GM12878 (cell line): ENCODE measurements at regions not wholly inside any gene's neighbourhood (a gene's known extent, or its start where the extent isn't known, plus 50 kb on each side); places are given as distances from the start of the nearest gene placed in this dataset.
A peak's percentile ranks its signal among the peaks of the same experiment; 100 is the strongest.

Experiments
- ATAC-seq: fragments of 200-7000 bp; cut with Tn5 transposase; 3 replicates; pipeline ENCODE4 v1.9.1; 2020; ENCODE audit warnings: mild to moderate bottlenecking, moderate library complexity
- BruUV-seq: library from RNA; stranded (reverse); fragments of 400-500 nt; replicated peaks from 2 replicates; lab custom pipeline; 2021; lab: Mats Ljungman, UMichigan
- CTCF ChIA-PET: fragments of 300-600 bp; sonication (Branson Sonifier 250); formaldehyde crosslinking; extraction: SDS; loops from one replicate; lab custom pipeline; 2021; ENCODE audit warnings: inconsistent platforms; lab: Yijun Ruan, JAX
- POLR2A ChIA-PET: fragments of 350-600 bp; formaldehyde crosslinking; extraction: SDS; loops from one replicate; lab custom pipeline; 2021; ENCODE audit warnings: inconsistent platforms; lab: Charles Lee
- RAD21 ChIA-PET: fragments of 300-600 bp; sonication (Branson Sonifier 250); formaldehyde crosslinking; loops from one replicate; lab custom pipeline; 2023; ENCODE audit warnings: antibody characterized with exemption; ENCODE audit not compliant: unreplicated experiment; lab: Charles Lee
- SMC1A ChIA-PET: fragments of 300-600 bp; sonication (Branson Sonifier 250); formaldehyde crosslinking; loops from one replicate; lab custom pipeline; 2023; ENCODE audit not compliant: unreplicated experiment, uncharacterized antibody; lab: Charles Lee
- DNase-seq: peaks from one replicate; pipeline ENCODE4 v3.0.0-alpha.2; 2011; ENCODE audit warnings: low read depth, low spot score
- FAIRE-seq: peaks from 3 replicates; lab custom pipeline; 2011; peaks lifted over from hg19 to GRCh38; lab: Jason Lieb, UNC
- H2AFZ ChIP-seq: 2 replicates; pipeline ENCODE4 v1.6.0; 2011; ENCODE audit warnings: low read depth, low read length, control low read depth; ENCODE audit not compliant: control insufficient read depth
- H3K27ac ChIP-seq: 2 replicates; pipeline ENCODE4 v1.5.1; 2011; ENCODE audit warnings: control low read depth; ENCODE audit not compliant: control insufficient read depth, insufficient read depth
- H3K27me3 ChIP-seq, 2 experiments: replicated peaks in 1 of 2; 2 replicates each; pipeline versions ENCODE4 v1.6.0 to v1.6.1; 2011; ENCODE audit warnings: low read length in 1 of 2; ENCODE audit not compliant: control insufficient read depth in 2 of 2, insufficient read depth in 2 of 2
- H3K36me3 ChIP-seq, 2 experiments: 2 replicates each; pipeline ENCODE4 v1.5.1; 2011; ENCODE audit warnings: low read length in 1 of 2; ENCODE audit not compliant: control insufficient read depth in 2 of 2, insufficient read depth in 2 of 2
- H3K4me1 ChIP-seq: 2 replicates; pipeline ENCODE4 v1.6.1; 2011; ENCODE audit warnings: mild to moderate bottlenecking, low read length, moderate library complexity, mixed read lengths; ENCODE audit not compliant: control insufficient read depth, insufficient read depth
- H3K4me2 ChIP-seq: 2 replicates; pipeline ENCODE4 v1.6.0; 2011; ENCODE audit warnings: control low read depth; ENCODE audit not compliant: control insufficient read depth, insufficient read depth
- H3K4me3 ChIP-seq: fragments of 200-600 bp; sonication (generic); 2 replicates; pipeline ENCODE4 v1.5.1; 2016
- H3K79me2 ChIP-seq: 2 replicates; pipeline ENCODE4 v1.6.0; 2011; ENCODE audit warnings: low read length; ENCODE audit not compliant: control insufficient read depth, insufficient read depth
- H3K9ac ChIP-seq: 2 replicates; pipeline ENCODE4 v1.8.0; 2011; ENCODE audit warnings: low read length, control low read depth, mixed read lengths; ENCODE audit not compliant: control insufficient read depth, insufficient read depth
- H3K9me3 ChIP-seq: replicated peaks from 3 replicates; pipeline ENCODE4 v1.5.1; 2011; ENCODE audit warnings: mild to moderate bottlenecking, low read length; ENCODE audit not compliant: control insufficient read depth, insufficient read depth
- H4K20me1 ChIP-seq: 2 replicates; pipeline ENCODE4 v1.6.0; 2011; ENCODE audit not compliant: control insufficient read depth, insufficient read depth
- BRCA1 ChIP-seq: IDR thresholded peaks from 2 replicates; pipeline ENCODE4 v1.6.1; 2011; ENCODE audit warnings: low read depth, low read length, improper control_type of control experiment
- CHD2 ChIP-seq: IDR thresholded peaks from 2 replicates; pipeline ENCODE4 v1.6.1; 2011; ENCODE audit warnings: low read depth, low read length, improper control_type of control experiment, borderline replicate concordance
- HCFC1 ChIP-seq: fragments of 150-350 bp; IDR thresholded peaks from 2 replicates; pipeline ENCODE4 v1.6.1; 2014; ENCODE audit warnings: low read length
- KAT2A ChIP-seq: conservative IDR thresholded peaks from 2 replicates; pipeline ENCODE4 v1.6.1; 2011; ENCODE audit warnings: low read depth, low read length; ENCODE audit not compliant: control insufficient read depth
- RCOR1 ChIP-seq: conservative IDR thresholded peaks from 2 replicates; pipeline ENCODE4 v1.6.1; 2012; ENCODE audit warnings: low read depth, low read length, improper control_type of control experiment
- RFX5 ChIP-seq: IDR thresholded peaks from 2 replicates; pipeline ENCODE4 v1.6.1; 2011; ENCODE audit warnings: low read depth, low read length, improper control_type of control experiment
- SMARCA5 ChIP-seq: fragments of 450-650 bp; IDR thresholded peaks from 2 replicates; pipeline ENCODE4 v1.6.1; 2017; ENCODE audit warnings: mild to moderate bottlenecking
- SPI1 ChIP-seq: IDR thresholded peaks from 2 replicates; pipeline ENCODE4 v1.6.1; 2011; ENCODE audit warnings: low read depth, mild to moderate bottlenecking, low read length, moderate library complexity, borderline replicate concordance; ENCODE audit not compliant: insufficient read depth
- TARDBP ChIP-seq: IDR thresholded peaks from 2 replicates; pipeline ENCODE4 v1.6.1; 2016; ENCODE audit warnings: borderline replicate concordance
- USF2 ChIP-seq: IDR thresholded peaks from 2 replicates; pipeline ENCODE4 v1.6.1; 2011; ENCODE audit warnings: low read depth, low read length, improper control_type of control experiment, borderline replicate concordance
- WGBS: methylation state at CpG from one replicate; pipeline ENCODE4 v1.1.6; 2016; ENCODE audit warnings: low lambda C conversion rate; ENCODE audit not compliant: insufficient replicate concordance, insufficient coverage; ENCODE audit errors: missing lambda C conversion rate; 5-methylcytosine and 5-hydroxymethylcytosine counted together
- in situ Hi-C: fragments of 300-500 bp; cut with MboI; formaldehyde crosslinking; loops from 9 replicates; pipeline ENCODE4 v1.14.3; 2018; ENCODE audit warnings: mixed read lengths
- intact Hi-C: fragments of 100-400 bp; cut with micrococcal nuclease; formaldehyde crosslinking; loops from one replicate; pipeline ENCODE4 v1.14.2; 2022; ENCODE audit not compliant: unreplicated experiment
- TF ChIP-seq, protein P1 (sequence below): fragments of 450-650 bp; formaldehyde crosslinking; IDR thresholded peaks from 2 replicates; pipeline ENCODE4 v1.4.0; 2020; ENCODE audit warnings: mild to moderate bottlenecking, moderate library complexity
- TF ChIP-seq, protein P2 (sequence below): IDR thresholded peaks from 2 replicates; pipeline ENCODE4 v1.6.1; 2011; ENCODE audit warnings: borderline replicate concordance, low read depth, mild to moderate bottlenecking, moderate library complexity, low read length; ENCODE audit not compliant: insufficient read depth, poor library complexity, severe bottlenecking

GRCh38 chr5:162752612-162753011 lies 684.8 kb upstream of the CCNG1 start:
- no peak overlapping the region for H3K27ac ChIP-seq
- H3K9me3 ChIP-seq = no peaks in the 10 kb centered on the region
- BruUV-seq = no TSS peak
- DNase-seq (no peak), FAIRE-seq (no peak), ATAC-seq (peak; percentile 55)
- no peaks in the 10 kb centered on the region for H4K20me1 ChIP-seq
- SMC1A ChIA-PET = interaction anchor here (0.9 kb wide), 1 partner anchor 18 kb away, joined by 3 read pairs; no protein-coding TSS in a partner anchor
- H2AFZ ChIP-seq = no peak overlapping the region
- no peaks in the 10 kb centered on the region for H3K79me2 ChIP-seq
- no peaks in the 10 kb centered on the region for H3K27me3 ChIP-seq
- in situ Hi-C loops (no loop called here), intact Hi-C loops (no loop called here)
- H3K4me2 ChIP-seq = no peak overlapping the region
- H3K4me3 ChIP-seq = no peak overlapping the region
- H3K9ac ChIP-seq = no peak overlapping the region
- 0% methylated on average over 3 of the region's 3 CpGs for WGBS
- no peaks in the 10 kb centered on the region for H3K4me1 ChIP-seq
- RAD21 ChIA-PET = no interaction called here
- TF ChIP-seq TARDBP (no peak), RCOR1 (no peak), SPI1 (peak; percentile 68; the same call in 1 of the 2 replicates), USF2 (no peak), RFX5 (no peak)
- H3K36me3 ChIP-seq = no peaks in the 10 kb centered on the region
- POLR2A ChIA-PET = no interaction called here
- CTCF ChIA-PET = interaction anchor here (1.1 kb wide), 1 partner anchor 11 kb away, joined by 3 read pairs; no protein-coding TSS in a partner anchor

- no peak overlapping the region for H3K4me2 ChIP-seq
- POLR2A ChIA-PET = no interaction called here
- no TSS peak for BruUV-seq
- CTCF ChIA-PET = no interaction called here
- intact Hi-C loops = no loop called here
- DNase-seq (no peak), ATAC-seq (no peak), FAIRE-seq (no peak)
- no peaks in the 10 kb centered on the region for H3K79me2 ChIP-seq
- H3K9me3 ChIP-seq = no peaks in the 10 kb centered on the region
- 30% methylated on average over 5 of the region's 5 CpGs for WGBS
- no peaks in the 10 kb centered on the region for H3K36me3 ChIP-seq
- SMC1A ChIA-PET = interaction anchor here (1.0 kb wide), 2 partner anchors 39 to 115 kb away, joined by 3 read pairs; no protein-coding TSS in a partner anchor
- H3K27ac ChIP-seq = no peak overlapping the region
- RAD21 ChIA-PET = no interaction called here
- no peaks in the 10 kb centered on the region for H3K27me3 ChIP-seq
- no peak overlapping the region for H2AFZ ChIP-seq
- H3K4me1 ChIP-seq = no peaks in the 10 kb centered on the region
- in situ Hi-C loops = no loop called here
- H4K20me1 ChIP-seq = no peaks in the 10 kb centered on the region
- H3K9ac ChIP-seq = no peak overlapping the region
- no peak overlapping the region for H3K4me3 ChIP-seq
- TF ChIP-seq HCFC1 = no peak
- TF ChIP-seq, protein P1, sequence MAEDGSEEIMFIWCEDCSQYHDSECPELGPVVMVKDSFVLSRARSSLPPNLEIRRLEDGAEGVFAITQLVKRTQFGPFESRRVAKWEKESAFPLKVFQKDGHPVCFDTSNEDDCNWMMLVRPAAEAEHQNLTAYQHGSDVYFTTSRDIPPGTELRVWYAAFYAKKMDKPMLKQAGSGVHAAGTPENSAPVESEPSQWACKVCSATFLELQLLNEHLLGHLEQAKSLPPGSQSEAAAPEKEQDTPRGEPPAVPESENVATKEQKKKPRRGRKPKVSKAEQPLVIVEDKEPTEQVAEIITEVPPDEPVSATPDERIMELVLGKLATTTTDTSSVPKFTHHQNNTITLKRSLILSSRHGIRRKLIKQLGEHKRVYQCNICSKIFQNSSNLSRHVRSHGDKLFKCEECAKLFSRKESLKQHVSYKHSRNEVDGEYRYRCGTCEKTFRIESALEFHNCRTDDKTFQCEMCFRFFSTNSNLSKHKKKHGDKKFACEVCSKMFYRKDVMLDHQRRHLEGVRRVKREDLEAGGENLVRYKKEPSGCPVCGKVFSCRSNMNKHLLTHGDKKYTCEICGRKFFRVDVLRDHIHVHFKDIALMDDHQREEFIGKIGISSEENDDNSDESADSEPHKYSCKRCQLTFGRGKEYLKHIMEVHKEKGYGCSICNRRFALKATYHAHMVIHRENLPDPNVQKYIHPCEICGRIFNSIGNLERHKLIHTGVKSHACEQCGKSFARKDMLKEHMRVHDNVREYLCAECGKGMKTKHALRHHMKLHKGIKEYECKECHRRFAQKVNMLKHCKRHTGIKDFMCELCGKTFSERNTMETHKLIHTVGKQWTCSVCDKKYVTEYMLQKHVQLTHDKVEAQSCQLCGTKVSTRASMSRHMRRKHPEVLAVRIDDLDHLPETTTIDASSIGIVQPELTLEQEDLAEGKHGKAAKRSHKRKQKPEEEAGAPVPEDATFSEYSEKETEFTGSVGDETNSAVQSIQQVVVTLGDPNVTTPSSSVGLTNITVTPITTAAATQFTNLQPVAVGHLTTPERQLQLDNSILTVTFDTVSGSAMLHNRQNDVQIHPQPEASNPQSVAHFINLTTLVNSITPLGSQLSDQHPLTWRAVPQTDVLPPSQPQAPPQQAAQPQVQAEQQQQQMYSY (CRISPR knock-in tag) = no peak
- TF ChIP-seq RCOR1 = no peak
- TF ChIP-seq SPI1 = no peak
- TF ChIP-seq BRCA1 = no peak
- TF ChIP-seq, protein P2, sequence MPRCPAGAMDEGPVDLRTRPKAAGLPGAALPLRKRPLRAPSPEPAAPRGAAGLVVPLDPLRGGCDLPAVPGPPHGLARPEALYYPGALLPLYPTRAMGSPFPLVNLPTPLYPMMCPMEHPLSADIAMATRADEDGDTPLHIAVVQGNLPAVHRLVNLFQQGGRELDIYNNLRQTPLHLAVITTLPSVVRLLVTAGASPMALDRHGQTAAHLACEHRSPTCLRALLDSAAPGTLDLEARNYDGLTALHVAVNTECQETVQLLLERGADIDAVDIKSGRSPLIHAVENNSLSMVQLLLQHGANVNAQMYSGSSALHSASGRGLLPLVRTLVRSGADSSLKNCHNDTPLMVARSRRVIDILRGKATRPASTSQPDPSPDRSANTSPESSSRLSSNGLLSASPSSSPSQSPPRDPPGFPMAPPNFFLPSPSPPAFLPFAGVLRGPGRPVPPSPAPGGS = no peak
- TF ChIP-seq SMARCA5 = no peak
- no peak for TF ChIP-seq CHD2
- TF ChIP-seq KAT2A = no peak
These were observed 675.3 kb upstream of the CCNG1 start for GRCh38 chr5:162762119-162762518.
